OCI-LY7 (cell line): ENCODE measurements at regions not wholly inside any gene's neighbourhood (a gene's known extent, or its start where the extent isn't known, plus 50 kb on each side); places are given as distances from the start of the nearest gene placed in this dataset.

Source experiments
- BruUV-seq: library from RNA; stranded (reverse); fragments of 400-500 nt; replicated peaks from 2 replicates; lab custom pipeline; 2021; lab: Mats Ljungman, UMichigan
- CTCF ChIA-PET: fragments of 300-600 bp; sonication (Branson Sonifier 250); formaldehyde crosslinking; loops from one replicate; lab custom pipeline; 2022; ENCODE audit warnings: antibody characterized with exemption; ENCODE audit not compliant: unreplicated experiment; lab: Charles Lee
- POLR2A ChIA-PET: fragments of 300-600 bp; sonication (Branson Sonifier 250); formaldehyde crosslinking; loops from one replicate; lab custom pipeline; 2022; ENCODE audit warnings: antibody characterized with exemption; lab: Charles Lee
- DNase-seq: peaks from one replicate; pipeline ENCODE4 v3.0.0-alpha.2; 2015; ENCODE audit warnings: low spot score
- H2AFZ ChIP-seq: fragments of 200-600 bp; sonication (generic), shearing (Covaris generic); 2 replicates; pipeline ENCODE4 v1.6.1; 2014; ENCODE audit warnings: mild to moderate bottlenecking, antibody characterized with exemption, low read length, moderate library complexity
- H3K27ac ChIP-seq: fragments of 200-600 bp; sonication (generic); 2 replicates; pipeline ENCODE4 v1.5.1; 2014; ENCODE audit warnings: mixed run types, low read depth, mild to moderate bottlenecking, moderate library complexity, low read length, inconsistent platforms; ENCODE audit not compliant: poor library complexity, severe bottlenecking
- H3K36me3 ChIP-seq: fragments of 200-600 bp; sonication (generic); 2 replicates; pipeline ENCODE4 v1.6.1; 2014; ENCODE audit warnings: mild to moderate bottlenecking, antibody characterized with exemption, low read length, moderate library complexity, mixed read lengths; ENCODE audit not compliant: insufficient read depth
- H3K4me1 ChIP-seq: fragments of 200-600 bp; sonication (generic); 2 replicates; pipeline ENCODE4 v1.5.1; 2014; ENCODE audit warnings: mild to moderate bottlenecking, low read length; ENCODE audit not compliant: insufficient read depth, poor library complexity, severe bottlenecking
- H3K4me2 ChIP-seq: fragments of 200-600 bp; sonication (generic); 2 replicates; pipeline ENCODE4 v1.6.1; 2014; ENCODE audit warnings: mild to moderate bottlenecking, low read length
- H3K4me3 ChIP-seq: fragments of 200-600 bp; sonication (generic); 2 replicates; pipeline ENCODE4 v1.5.1; 2014; ENCODE audit warnings: mild to moderate bottlenecking, low read depth, low read length; ENCODE audit not compliant: poor library complexity, severe bottlenecking
- H3K79me2 ChIP-seq: fragments of 200-600 bp; sonication (generic); 2 replicates; pipeline ENCODE4 v1.6.1; 2016; ENCODE audit warnings: low read depth, mild to moderate bottlenecking, low read length, moderate library complexity, mixed read lengths; ENCODE audit not compliant: insufficient read depth
- H3K9me2 ChIP-seq: fragments of 200-600 bp; sonication (generic); 2 replicates; pipeline ENCODE4 v1.6.1; 2016; ENCODE audit warnings: mild to moderate bottlenecking, low read length, mixed read lengths; ENCODE audit not compliant: insufficient read depth
- H3K9me3 ChIP-seq: fragments of 200-600 bp; sonication (generic); 2 replicates; pipeline ENCODE4 v1.6.1; 2014; ENCODE audit warnings: mild to moderate bottlenecking, mixed run types, low read length, mixed read lengths
- H4K20me1 ChIP-seq: fragments of 200-600 bp; sonication (generic); 2 replicates; pipeline ENCODE4 v1.6.1; 2014; ENCODE audit warnings: mild to moderate bottlenecking, antibody characterized with exemption, low read length, moderate library complexity, mixed read lengths; ENCODE audit not compliant: insufficient read depth
- CTCF ChIP-seq: fragments of 200-600 bp; sonication (generic); conservative IDR thresholded peaks from 2 replicates; pipeline ENCODE4 v1.5.1; 2014; ENCODE audit warnings: mild to moderate bottlenecking, antibody characterized with exemption, low read length, moderate library complexity, mixed read lengths
- EZH2phosphoT487 ChIP-seq: fragments of 200-600 bp; sonication (generic); IDR thresholded peaks from 2 replicates; pipeline ENCODE4 v1.6.1; 2018; ENCODE audit warnings: low read depth, borderline replicate concordance, mild to moderate bottlenecking, mixed run types, antibody characterized with exemption, low read length, moderate library complexity, mixed read lengths
- intact Hi-C: fragments of 100-400 bp; cut with micrococcal nuclease; formaldehyde crosslinking; loops from one replicate; pipeline ENCODE4 v1.10.0; 2022; ENCODE audit not compliant: unreplicated experiment

DNA sequence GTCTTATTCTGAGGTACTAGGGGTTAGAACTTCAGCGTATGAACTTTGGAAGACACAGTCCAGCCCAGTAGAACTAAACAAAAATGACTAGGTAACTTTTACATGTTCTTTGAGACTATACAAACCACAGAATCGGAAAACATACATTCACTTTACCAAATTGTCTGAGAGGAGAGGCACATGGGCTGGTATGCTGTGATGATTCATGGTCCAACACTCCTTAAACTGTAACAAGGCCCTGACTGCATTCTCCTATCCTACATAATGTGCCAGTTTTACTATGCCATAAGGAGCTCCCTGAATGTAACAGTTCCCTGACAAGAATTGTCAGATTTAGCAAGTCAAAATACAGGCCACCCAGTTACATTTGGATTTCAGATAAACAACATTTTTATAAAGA, 640.0 kb downstream of the RAB28 start:
- TF ChIP-seq CTCF (no peak), EZH2phosphoT487 (no peak)
- POLR2A ChIA-PET, result interaction anchor here (1.1 kb wide), 1 partner anchor 36 kb away, joined by 4 read pairs; no protein-coding TSS in a partner anchor

GRCh38 chr4:12827966-12828365, 656.2 kb downstream of the RAB28 start:
- no peaks in the 10 kb centered on the region for H3K79me2 ChIP-seq
- no peak overlapping the region for H3K4me2 ChIP-seq
- ChIA-PET CTCF (no interaction called here), POLR2A (interaction anchor here (0.6 kb wide), 2 partner anchors 99 to 689 kb away, joined by 3 read pairs; no protein-coding TSS in a partner anchor)
- no TSS peak for BruUV-seq
- TF ChIP-seq EZH2phosphoT487, result no peak
- TF ChIP-seq CTCF, result no peak
- no peaks in the 10 kb centered on the region for H3K4me1 ChIP-seq
- no peak overlapping the region for H3K4me3 ChIP-seq
- H3K9me3 ChIP-seq, result no peaks in the 10 kb centered on the region
- H3K36me3 ChIP-seq, result no peaks in the 10 kb centered on the region
- no peak for DNase-seq
- H3K27ac ChIP-seq, result no peak overlapping the region
- intact Hi-C loops, result no loop called here
- no peaks in the 10 kb centered on the region for H4K20me1 ChIP-seq
- H3K9me2 ChIP-seq, result no peaks in the 10 kb centered on the region
- no peak overlapping the region for H2AFZ ChIP-seq

More for the DNA sequence above, 640.0 kb downstream of the RAB28 start:
- CTCF ChIA-PET, result no interaction called here
- intact Hi-C loops, result loop anchor here (2.0 kb wide), 1 partner anchor 705 kb away; no protein-coding TSS in a partner anchor
- no peaks in the 10 kb centered on the region for H3K4me1 ChIP-seq
- H4K20me1 ChIP-seq, result no peaks in the 10 kb centered on the region
- H3K36me3 ChIP-seq, result no peaks in the 10 kb centered on the region
- H3K4me2 ChIP-seq, result no peak overlapping the region
- H3K4me3 ChIP-seq, result no peak overlapping the region
- H3K9me3 ChIP-seq, result no peaks in the 10 kb centered on the region
- H3K79me2 ChIP-seq, result no peaks in the 10 kb centered on the region
- no TSS peak for BruUV-seq
- no peak overlapping the region for H2AFZ ChIP-seq
- H3K27ac ChIP-seq, result no peak overlapping the region
- H3K9me2 ChIP-seq, result no peaks in the 10 kb centered on the region
- DNase-seq, result no peak

GRCh38 chr4:12791536-12791935, 692.6 kb downstream of the RAB28 start:
- H3K79me2 ChIP-seq, result no peaks in the 10 kb centered on the region
- CTCF ChIA-PET, result interaction anchor here (0.6 kb wide), 1 partner anchor 648 kb away, joined by 3 read pairs; no protein-coding TSS in a partner anchor
- no peak overlapping the region for H3K27ac ChIP-seq
- no peaks in the 10 kb centered on the region for H3K4me1 ChIP-seq
- no peak overlapping the region for H2AFZ ChIP-seq
- intact Hi-C loops, result no loop called here
- POLR2A ChIA-PET, result interaction anchor here (0.8 kb wide), 1 partner anchor 11 kb away, joined by 3 read pairs; no protein-coding TSS in a partner anchor
- TF ChIP-seq EZH2phosphoT487, result no peak
- TF ChIP-seq CTCF, result no peak
- BruUV-seq, result no TSS peak
- H4K20me1 ChIP-seq, result no peaks in the 10 kb centered on the region
- H3K36me3 ChIP-seq, result no peaks in the 10 kb centered on the region
- DNase-seq, result no peak
- no peak overlapping the region for H3K4me3 ChIP-seq
- H3K9me2 ChIP-seq, result no peaks in the 10 kb centered on the region
- no peaks in the 10 kb centered on the region for H3K9me3 ChIP-seq
- H3K4me2 ChIP-seq, result no peak overlapping the region
